ENCODE measurements at regions not wholly inside any gene's neighbourhood (a gene's known extent, or its start where the extent isn't known, plus 50 kb on each side); places are given as distances from the start of the nearest gene placed in this dataset.

- no peak for DNase-seq
Measured at GRCh38 chr10:6755781-6756460, 175.8 kb upstream of the PRKCQ start.

- no peak for DNase-seq
Measured at GRCh38 chr10:6753644-6754043, 173.6 kb upstream of the PRKCQ start.

GRCh38 chr10:6751363-6751762 is 171.3 kb upstream of the PRKCQ start:
- no peak for DNase-seq

- no peak for DNase-seq
Measured at GRCh38 chr10:6748981-6749635, 169.0 kb upstream of the PRKCQ start.

- no peak for DNase-seq
Measured at GRCh38 chr10:6748029-6748428, 168.0 kb upstream of the PRKCQ start.

GRCh38 chr10:6746782-6747181 is 166.7 kb upstream of the PRKCQ start:
- no peak for DNase-seq

GRCh38 chr10:6743291-6743849 is 163.3 kb upstream of the PRKCQ start:
- peak; percentile 12 for DNase-seq

GRCh38 chr10:6741541-6741941 is 161.5 kb upstream of the PRKCQ start:
- DNase-seq: no peak

- DNase-seq: no peak
Measured at GRCh38 chr10:6739530-6740174, 159.6 kb upstream of the PRKCQ start.

GRCh38 chr10:6738112-6738768 is 158.2 kb upstream of the PRKCQ start:
- no peak for DNase-seq

- DNase-seq: no peak
Measured at GRCh38 chr10:6737758-6738111, 157.7 kb upstream of the PRKCQ start.

GRCh38 chr10:6737080-6737641 is 157.1 kb upstream of the PRKCQ start:
- DNase-seq: no peak

- no peak for DNase-seq
Measured at GRCh38 chr10:6734286-6734685, 154.2 kb upstream of the PRKCQ start.

GRCh38 chr10:6729861-6730344 is 149.8 kb upstream of the PRKCQ start:
- DNase-seq: no peak

GRCh38 chr10:6729071-6729774 is 149.1 kb upstream of the PRKCQ start:
- no peak for DNase-seq

GRCh38 chr10:6726924-6727323 is 146.8 kb upstream of the PRKCQ start:
- no peak for DNase-seq

- no peak for DNase-seq
Measured at GRCh38 chr10:6722616-6723004, 142.5 kb upstream of the PRKCQ start.

GRCh38 chr10:6721964-6722615 is 142.0 kb upstream of the PRKCQ start:
- no peak for DNase-seq

GRCh38 chr10:6721480-6721879 is 141.4 kb upstream of the PRKCQ start:
- no peak for DNase-seq

- DNase-seq: no peak
Measured at GRCh38 chr10:6719561-6719960, 139.5 kb upstream of the PRKCQ start.

- DNase-seq: no peak
Measured at GRCh38 chr10:6718550-6718949, 138.5 kb upstream of the PRKCQ start.

GRCh38 chr10:6716516-6716915 is 136.4 kb upstream of the PRKCQ start:
- no peak for DNase-seq
